Progenitor cell of endocrine pancreas (in vitro differentiated cells): ENCODE measurements at regions not wholly inside any gene's neighbourhood (a gene's known extent, or its start where the extent isn't known, plus 50 kb on each side); places are given as distances from the start of the nearest gene placed in this dataset.

Source experiments
- DNase-seq: peaks from one replicate; pipeline ENCODE4 v3.0.0; 2021; ENCODE audit warnings: low spot score; ENCODE audit not compliant: unreplicated experiment
- H3K27ac Mint-ChIP-seq: 2 replicates; pipeline ENCODE4 v1.8.0; 2021; ENCODE audit warnings: mild to moderate bottlenecking, moderate library complexity, mixed read lengths
- H3K27me3 Mint-ChIP-seq: 2 replicates; pipeline ENCODE4 v1.8.0; 2021; ENCODE audit warnings: mixed read lengths
- H3K36me3 Mint-ChIP-seq: 2 replicates; pipeline ENCODE4 v1.8.0; 2022; ENCODE audit warnings: mixed read lengths; ENCODE audit not compliant: insufficient read depth
- H3K4me1 Mint-ChIP-seq: 2 replicates; pipeline ENCODE4 v1.8.0; 2021; ENCODE audit warnings: low read depth, mixed read lengths
- H3K4me3 Mint-ChIP-seq: 2 replicates; pipeline ENCODE4 v1.8.0; 2021; ENCODE audit warnings: low read depth, mild to moderate bottlenecking, moderate library complexity, mixed read lengths
- H3K9me3 Mint-ChIP-seq: 2 replicates; pipeline ENCODE4 v1.8.0; 2021; ENCODE audit warnings: low read depth, mixed read lengths
- CTCF ChIP-seq: fragments of 200-600 bp; sonication (generic); IDR thresholded peaks from one replicate; pipeline ENCODE4 v1.5.0; 2021; ENCODE audit warnings: antibody characterized with exemption, mild to moderate bottlenecking; ENCODE audit not compliant: unreplicated experiment

- no peak for DNase-seq
- Mint-ChIP-seq H3K4me3 (no peak overlapping the region), H3K36me3 (no peaks in the 10 kb centered on the region), H3K4me1 (no peaks in the 10 kb centered on the region), H3K9me3 (no peaks in the 10 kb centered on the region), H3K27me3 (no peaks in the 10 kb centered on the region), H3K27ac (no peak overlapping the region)
- TF ChIP-seq CTCF, result no peak
Observed at GRCh38 chr6:76703786-76704185, 631.3 kb upstream of the IMPG1 start.

- no peak overlapping the region for H3K27ac Mint-ChIP-seq
- H3K36me3 Mint-ChIP-seq, result no peaks in the 10 kb centered on the region
- no peak overlapping the region for H3K4me3 Mint-ChIP-seq
- no peaks in the 10 kb centered on the region for H3K27me3 Mint-ChIP-seq
- no peaks in the 10 kb centered on the region for H3K9me3 Mint-ChIP-seq
- no peak for TF ChIP-seq CTCF
- DNase-seq, result no peak
- no peaks in the 10 kb centered on the region for H3K4me1 Mint-ChIP-seq
Observed at GRCh38 chr6:76703285-76703684, 630.8 kb upstream of the IMPG1 start.

- Mint-ChIP-seq H3K4me3 (no peak overlapping the region), H3K27ac (no peak overlapping the region), H3K9me3 (no peaks in the 10 kb centered on the region), H3K36me3 (no peaks in the 10 kb centered on the region), H3K4me1 (no peaks in the 10 kb centered on the region), H3K27me3 (no peaks in the 10 kb centered on the region)
- no peak for DNase-seq
- no peak for TF ChIP-seq CTCF
Observed at GRCh38 chr6:76702187-76702586, 629.7 kb upstream of the IMPG1 start.

- Mint-ChIP-seq H3K27ac (no peak overlapping the region), H3K27me3 (no peaks in the 10 kb centered on the region), H3K4me1 (no peaks in the 10 kb centered on the region), H3K36me3 (no peaks in the 10 kb centered on the region), H3K9me3 (no peaks in the 10 kb centered on the region), H3K4me3 (no peak overlapping the region)
- no peak for DNase-seq
- TF ChIP-seq CTCF, result no peak
Observed at GRCh38 chr6:76701610-76702009, 629.1 kb upstream of the IMPG1 start.

- Mint-ChIP-seq H3K4me3 (no peak overlapping the region), H3K27me3 (no peaks in the 10 kb centered on the region), H3K36me3 (no peaks in the 10 kb centered on the region), H3K4me1 (no peaks in the 10 kb centered on the region), H3K9me3 (no peaks in the 10 kb centered on the region), H3K27ac (no peak overlapping the region)
- DNase-seq, result no peak
- TF ChIP-seq CTCF, result no peak
Observed at GRCh38 chr6:76697585-76697984, 625.1 kb upstream of the IMPG1 start.

GRCh38 chr6:76694795-76695194 lies 622.3 kb upstream of the IMPG1 start:
- H3K27ac Mint-ChIP-seq, result no peak overlapping the region
- no peaks in the 10 kb centered on the region for H3K36me3 Mint-ChIP-seq
- H3K27me3 Mint-ChIP-seq, result no peaks in the 10 kb centered on the region
- TF ChIP-seq CTCF, result no peak
- no peaks in the 10 kb centered on the region for H3K9me3 Mint-ChIP-seq
- H3K4me1 Mint-ChIP-seq, result no peaks in the 10 kb centered on the region
- H3K4me3 Mint-ChIP-seq, result no peak overlapping the region
- no peak for DNase-seq
